Right lobe of liver (tissue), 4 donors: ENCODE measurements at regions not wholly inside any gene's neighbourhood (a gene's known extent, or its start where the extent isn't known, plus 50 kb on each side); places are given as distances from the start of the nearest gene placed in this dataset.

Experiments used
- POLR2A ChIP-seq: fragments of 450-650 bp; IDR thresholded peaks from one replicate; pipeline ENCODE4 v1.6.1; 2017; ENCODE audit warnings: antibody characterized with exemption, mild to moderate bottlenecking
- TF ChIP-seq, protein P1 (sequence below), 4 donors: fragments of 200-600 bp in 3 of 4; fragments of 450-650 bp in 1 of 4; IDR thresholded peaks; one replicate each; pipeline versions ENCODE4 v1.5.1 to v1.8.0; 2016 to 2022; ENCODE audit warnings: antibody characterized with exemption in 4 of 4, mild to moderate bottlenecking in 2 of 4
- donor health status: DM: no; HTN: no; CAD: no.
- donor health status: DM: no; HTN: no; CAD: no.
- donor health status: DM: no; HTN: yes; CAD: no.

- TF ChIP-seq, protein P1, sequence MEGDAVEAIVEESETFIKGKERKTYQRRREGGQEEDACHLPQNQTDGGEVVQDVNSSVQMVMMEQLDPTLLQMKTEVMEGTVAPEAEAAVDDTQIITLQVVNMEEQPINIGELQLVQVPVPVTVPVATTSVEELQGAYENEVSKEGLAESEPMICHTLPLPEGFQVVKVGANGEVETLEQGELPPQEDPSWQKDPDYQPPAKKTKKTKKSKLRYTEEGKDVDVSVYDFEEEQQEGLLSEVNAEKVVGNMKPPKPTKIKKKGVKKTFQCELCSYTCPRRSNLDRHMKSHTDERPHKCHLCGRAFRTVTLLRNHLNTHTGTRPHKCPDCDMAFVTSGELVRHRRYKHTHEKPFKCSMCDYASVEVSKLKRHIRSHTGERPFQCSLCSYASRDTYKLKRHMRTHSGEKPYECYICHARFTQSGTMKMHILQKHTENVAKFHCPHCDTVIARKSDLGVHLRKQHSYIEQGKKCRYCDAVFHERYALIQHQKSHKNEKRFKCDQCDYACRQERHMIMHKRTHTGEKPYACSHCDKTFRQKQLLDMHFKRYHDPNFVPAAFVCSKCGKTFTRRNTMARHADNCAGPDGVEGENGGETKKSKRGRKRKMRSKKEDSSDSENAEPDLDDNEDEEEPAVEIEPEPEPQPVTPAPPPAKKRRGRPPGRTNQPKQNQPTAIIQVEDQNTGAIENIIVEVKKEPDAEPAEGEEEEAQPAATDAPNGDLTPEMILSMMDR (IDR thresholded peaks at IDR 0.05) = no peak
- no peak for TF ChIP-seq POLR2A
Observed at GRCh38 chr2:234147335-234147861, 96.9 kb downstream of the SPP2 start.
